Tibial nerve (tissue), 3 donors: ENCODE measurements at regions not wholly inside any gene's neighbourhood (a gene's known extent, or its start where the extent isn't known, plus 50 kb on each side); places are given as distances from the start of the nearest gene placed in this dataset.

ENCODE experiments used
- POLR2A ChIP-seq, 2 donors: fragments of 450-650 bp; IDR thresholded peaks; one replicate each; pipeline ENCODE4 v1.6.1; 2017; ENCODE audit warnings: antibody characterized with exemption in 2 of 2, mild to moderate bottlenecking in 2 of 2, moderate library complexity in 2 of 2
- TF ChIP-seq, protein P1 (sequence below), 5 experiments: fragments of 200-600 bp in 3 of 5; fragments of 450-650 bp in 2 of 5; sonication (generic) in 3 of 5; IDR thresholded peaks; one replicate each; pipeline ENCODE4 v1.5.1; 2016 to 2019; ENCODE audit warnings: antibody characterized with exemption in 5 of 5, mild to moderate bottlenecking in 3 of 5, moderate library complexity in 2 of 5

DNA sequence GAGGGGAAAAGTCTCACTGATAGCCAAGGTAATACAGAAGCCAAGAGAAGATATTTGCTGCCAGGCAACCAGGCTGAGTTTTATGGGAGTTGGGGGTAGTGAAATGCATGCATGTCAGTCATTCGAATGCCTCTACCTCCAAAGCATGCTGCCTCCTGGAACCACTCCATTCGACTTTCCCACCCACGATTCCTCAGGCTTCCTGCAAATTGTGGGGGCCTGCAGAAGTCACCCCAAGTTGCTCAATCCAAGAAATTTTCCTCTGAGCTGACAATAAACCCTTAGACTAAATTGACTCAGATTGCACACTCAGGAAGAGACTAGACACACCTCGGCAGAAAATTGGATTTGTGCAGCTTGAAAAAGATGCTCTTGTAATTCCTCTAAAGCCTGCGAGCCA is 73.6 kb upstream of the GRK3 start:
- no peak for TF ChIP-seq POLR2A (IDR thresholded peaks at IDR 0.05)
- TF ChIP-seq, protein P1, sequence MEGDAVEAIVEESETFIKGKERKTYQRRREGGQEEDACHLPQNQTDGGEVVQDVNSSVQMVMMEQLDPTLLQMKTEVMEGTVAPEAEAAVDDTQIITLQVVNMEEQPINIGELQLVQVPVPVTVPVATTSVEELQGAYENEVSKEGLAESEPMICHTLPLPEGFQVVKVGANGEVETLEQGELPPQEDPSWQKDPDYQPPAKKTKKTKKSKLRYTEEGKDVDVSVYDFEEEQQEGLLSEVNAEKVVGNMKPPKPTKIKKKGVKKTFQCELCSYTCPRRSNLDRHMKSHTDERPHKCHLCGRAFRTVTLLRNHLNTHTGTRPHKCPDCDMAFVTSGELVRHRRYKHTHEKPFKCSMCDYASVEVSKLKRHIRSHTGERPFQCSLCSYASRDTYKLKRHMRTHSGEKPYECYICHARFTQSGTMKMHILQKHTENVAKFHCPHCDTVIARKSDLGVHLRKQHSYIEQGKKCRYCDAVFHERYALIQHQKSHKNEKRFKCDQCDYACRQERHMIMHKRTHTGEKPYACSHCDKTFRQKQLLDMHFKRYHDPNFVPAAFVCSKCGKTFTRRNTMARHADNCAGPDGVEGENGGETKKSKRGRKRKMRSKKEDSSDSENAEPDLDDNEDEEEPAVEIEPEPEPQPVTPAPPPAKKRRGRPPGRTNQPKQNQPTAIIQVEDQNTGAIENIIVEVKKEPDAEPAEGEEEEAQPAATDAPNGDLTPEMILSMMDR (IDR thresholded peaks at IDR 0.05) = no peak
